ENCODE measurements at regions not wholly inside any gene's neighbourhood (a gene's known extent, or its start where the extent isn't known, plus 50 kb on each side); places are given as distances from the start of the nearest gene placed in this dataset.

DNA sequence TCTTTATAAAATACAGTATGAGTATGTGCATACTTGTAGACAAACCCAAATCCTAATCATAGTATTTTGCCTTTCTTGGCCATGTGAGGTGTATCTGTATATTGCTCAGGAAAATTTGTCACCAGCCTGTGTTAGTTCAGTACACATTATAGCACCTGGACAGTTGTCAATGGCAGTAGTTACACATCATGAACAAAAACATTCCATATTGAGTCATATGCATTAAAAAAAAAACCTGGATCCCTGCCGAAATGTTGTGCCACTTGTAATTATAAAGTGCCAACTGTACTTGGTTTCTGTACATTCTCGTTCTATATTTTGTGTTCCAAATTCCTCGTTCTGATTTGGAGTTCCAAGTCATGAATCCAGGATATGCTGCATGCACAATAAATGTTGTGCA lies 410.4 kb downstream of the INHBA start:
- no peak for DNase-seq (ENCODE audit: low spot score)
- H3K36me3 ChIP-seq (ENCODE audit: insufficient read depth, low read length) = no peaks in the 10 kb centered on the region
- H3K9me2 ChIP-seq (ENCODE audit: insufficient read depth, low read length) = no peaks in the 10 kb centered on the region
- H2AFZ ChIP-seq (ENCODE audit: low read length) = no peak overlapping the region
- ChIA-PET POLR2A (no interaction called here), CTCF (ENCODE audit: unreplicated experiment) (no interaction called here)
- BruUV-seq (replicated peaks) = no TSS peak
- no peak overlapping the region for H3K27ac ChIP-seq (ENCODE audit: low read depth, low read length, poor library complexity, severe bottlenecking)
- no peaks in the 10 kb centered on the region for H3K4me1 ChIP-seq (ENCODE audit: insufficient read depth, low read length, poor library complexity, severe bottlenecking)
- no peak overlapping the region for H3K4me2 ChIP-seq (ENCODE audit: low read length)
- H4K20me1 ChIP-seq (ENCODE audit: insufficient read depth, low read length) = no peaks in the 10 kb centered on the region
- H3K9me3 ChIP-seq (ENCODE audit: low read length) = no peaks in the 10 kb centered on the region
- H3K4me3 ChIP-seq (ENCODE audit: low read depth, low read length, poor library complexity, severe bottlenecking) = no peak overlapping the region
- H3K79me2 ChIP-seq (ENCODE audit: insufficient read depth, low read depth, low read length) = no peaks in the 10 kb centered on the region
- intact Hi-C loops (cut with micrococcal nuclease; ENCODE audit: unreplicated experiment) = no loop called here
- TF ChIP-seq EZH2phosphoT487 (IDR thresholded peaks at IDR 0.05; ENCODE audit: borderline replicate concordance, low read depth, low read length) (no peak), CTCF (conservative IDR thresholded peaks at IDR 0.05; ENCODE audit: low read length) (no peak)

DNA sequence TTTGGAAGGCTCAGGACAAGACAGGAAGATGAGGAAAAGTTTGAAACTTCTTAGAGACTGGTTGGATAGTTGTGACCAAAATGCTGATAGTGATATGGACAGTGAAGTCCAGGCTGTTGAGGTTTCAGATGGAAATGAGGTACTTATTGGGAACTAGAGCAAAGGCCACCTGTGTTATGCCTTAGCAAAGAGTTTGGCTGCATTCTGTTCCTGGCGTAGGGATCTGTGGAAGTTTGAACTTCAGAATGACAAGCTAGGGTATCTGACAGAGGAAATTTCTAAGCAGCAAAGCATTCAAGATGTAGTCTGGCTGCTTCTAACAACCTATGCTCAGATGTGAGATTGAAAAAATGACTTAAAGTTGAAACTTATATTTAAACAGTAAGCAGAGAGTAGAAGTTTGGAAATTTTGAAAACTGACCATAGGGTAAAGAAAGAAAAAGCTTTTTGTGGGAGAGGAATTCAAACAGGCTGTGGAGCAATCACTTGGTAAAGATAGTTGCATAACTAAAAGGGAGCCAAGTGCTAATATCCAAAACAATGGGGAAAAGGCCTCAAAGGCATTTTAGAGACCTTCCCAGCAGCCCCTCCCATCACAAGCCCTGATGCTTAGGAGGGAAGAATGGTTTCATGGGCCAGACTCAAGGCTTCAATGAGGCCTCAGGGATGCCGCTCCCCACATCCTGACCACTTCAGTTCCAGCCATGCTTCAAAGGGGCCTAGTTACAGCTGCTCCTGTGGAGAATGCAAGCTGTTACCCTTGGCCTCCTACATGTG lies 415.1 kb downstream of the INHBA start:
- Histone ChIP-seq H3K9me3 (ENCODE audit: low read length) (no peaks in the 10 kb centered on the region), H3K27ac (ENCODE audit: low read depth, low read length, poor library complexity, severe bottlenecking) (no peak overlapping the region), H3K79me2 (ENCODE audit: insufficient read depth, low read depth, low read length) (no peaks in the 10 kb centered on the region), H3K4me1 (ENCODE audit: insufficient read depth, low read length, poor library complexity, severe bottlenecking) (no peaks in the 10 kb centered on the region), H3K9me2 (ENCODE audit: insufficient read depth, low read length) (no peaks in the 10 kb centered on the region), H3K36me3 (ENCODE audit: insufficient read depth, low read length) (no peaks in the 10 kb centered on the region), H3K4me2 (ENCODE audit: low read length) (no peak overlapping the region), H4K20me1 (ENCODE audit: insufficient read depth, low read length) (no peaks in the 10 kb centered on the region), H2AFZ (ENCODE audit: low read length) (no peak overlapping the region), H3K4me3 (ENCODE audit: low read depth, low read length, poor library complexity, severe bottlenecking) (no peak overlapping the region)
- intact Hi-C loops (cut with micrococcal nuclease; ENCODE audit: unreplicated experiment) = no loop called here
- no peak for DNase-seq (ENCODE audit: low spot score)
- TF ChIP-seq CTCF (conservative IDR thresholded peaks at IDR 0.05; ENCODE audit: low read length) = no peak
- TF ChIP-seq EZH2phosphoT487 (IDR thresholded peaks at IDR 0.05; ENCODE audit: borderline replicate concordance, low read depth, low read length) = no peak
- ChIA-PET CTCF (ENCODE audit: unreplicated experiment) (no interaction called here), POLR2A (interaction anchor here (0.6 kb wide), 1 partner anchor 807 kb away, joined by 3 read pairs; no protein-coding TSS in a partner anchor)
- BruUV-seq (replicated peaks) = no TSS peak

- intact Hi-C loops (cut with micrococcal nuclease; ENCODE audit: unreplicated experiment) = no loop called here
- H3K79me2 ChIP-seq (ENCODE audit: insufficient read depth, low read depth, low read length) = no peaks in the 10 kb centered on the region
- H3K9me3 ChIP-seq (ENCODE audit: low read length) = no peaks in the 10 kb centered on the region
- CTCF ChIA-PET (ENCODE audit: unreplicated experiment) = no interaction called here
- H3K27ac ChIP-seq (ENCODE audit: low read depth, low read length, poor library complexity, severe bottlenecking) = no peak overlapping the region
- no peak overlapping the region for H3K4me3 ChIP-seq (ENCODE audit: low read depth, low read length, poor library complexity, severe bottlenecking)
- no TSS peak for BruUV-seq (replicated peaks)
- H3K36me3 ChIP-seq (ENCODE audit: insufficient read depth, low read length) = no peaks in the 10 kb centered on the region
- DNase-seq (ENCODE audit: low spot score) = no peak
- POLR2A ChIA-PET = no interaction called here
- no peaks in the 10 kb centered on the region for H3K4me1 ChIP-seq (ENCODE audit: insufficient read depth, low read length, poor library complexity, severe bottlenecking)
- no peak overlapping the region for H3K4me2 ChIP-seq (ENCODE audit: low read length)
- no peak overlapping the region for H2AFZ ChIP-seq (ENCODE audit: low read length)
- no peaks in the 10 kb centered on the region for H3K9me2 ChIP-seq (ENCODE audit: insufficient read depth, low read length)
- no peaks in the 10 kb centered on the region for H4K20me1 ChIP-seq (ENCODE audit: insufficient read depth, low read length)
- TF ChIP-seq EZH2phosphoT487 (IDR thresholded peaks at IDR 0.05; ENCODE audit: borderline replicate concordance, low read depth, low read length) (no peak), CTCF (conservative IDR thresholded peaks at IDR 0.05; ENCODE audit: low read length) (no peak)
These were observed 422.4 kb downstream of the INHBA start for GRCh38 chr7:41280491-41280890.
